Adrenal gland (tissue), 9 donors: ENCODE measurements at regions not wholly inside any gene's neighbourhood (a gene's known extent, or its start where the extent isn't known, plus 50 kb on each side); places are given as distances from the start of the nearest gene placed in this dataset.

Experiments
- DNase-seq, 7 donors: peaks; one replicate each; pipeline ENCODE4 v3.0.0-alpha.2; 2019 to 2020
- H3K27ac ChIP-seq, 5 donors: fragments of 200-600 bp; sonication (generic) in 4 of 5; 1 replicate in 3 of 5; 2 replicates in 2 of 5; pipeline versions ENCODE4 v1.5.1 to v1.8.0; 2016 to 2020; ENCODE audit warnings: mild to moderate bottlenecking in 1 of 5
- H3K27me3 ChIP-seq: fragments of 200-600 bp; 2 replicates; pipeline ENCODE4 v1.8.0; 2021
- H3K36me3 ChIP-seq, 2 donors: fragments of 200-600 bp; replicated peaks in 1 of 2; 1 replicate in 1 of 2; 2 replicates in 1 of 2; pipeline versions ENCODE4 v1.5.1 to v1.8.0; 2018 to 2022
- H3K4me1 ChIP-seq, 2 donors: fragments of 200-600 bp; replicated peaks in 1 of 2; 1 replicate in 1 of 2; 2 replicates in 1 of 2; pipeline versions ENCODE4 v1.5.1 to v1.8.0; 2018 to 2021
- H3K4me3 ChIP-seq, 4 donors: fragments of 200-600 bp; sonication (generic) in 3 of 4; one replicate each; pipeline ENCODE4 v1.5.1; 2016 to 2018
- H3K9me3 ChIP-seq, 3 donors: fragments of 200-600 bp; sonication (generic) in 1 of 3; replicated peaks in 1 of 3; 1 replicate in 2 of 3; 2 replicates in 1 of 3; pipeline versions ENCODE4 v1.5.1 to v1.8.0; 2016 to 2021
- CTCF ChIP-seq, 6 experiments: fragments of 450-650 bp in 4 of 6; fragments of 200-600 bp in 2 of 6; sonication (generic) in 1 of 6; IDR thresholded peaks; 1 replicate in 5 of 6; 2 replicates in 1 of 6; pipeline versions ENCODE4 v1.5.1 to v1.8.0; 2016 to 2021; ENCODE audit warnings: antibody characterized with exemption in 6 of 6, mild to moderate bottlenecking in 2 of 6, moderate library complexity in 1 of 6
- POLR2A ChIP-seq, 2 donors: fragments of 450-650 bp; IDR thresholded peaks; one replicate each; pipeline ENCODE4 v1.6.1; 2017; ENCODE audit warnings: antibody characterized with exemption in 2 of 2, mild to moderate bottlenecking in 2 of 2, moderate library complexity in 1 of 2
- WGBS, 4 donors: extraction: QIAGEN DNeasy Blood & Tissue Kit in 2 of 4; methylation state at CpG; one replicate each; pipeline versions ENCODE4 v1.1.5 to v1.1.7; 2013 to 2017; 5-methylcytosine and 5-hydroxymethylcytosine counted together
- intact Hi-C, 2 donors: fragments of 100-400 bp; cut with DNase I; formaldehyde crosslinking; loops; one replicate each; pipeline versions ENCODE4 v1.14.1 to v1.15.0; 2022 to 2023
- donor health status: healthy with polysubstance abuse.
- donor health status: Bipolar disorder and iron deficiency.
- donor health status: DM: yes; HTN: yes; CAD: no.
- donor health status: DM: no; HTN: no; CAD: no.
- donor health status: DM: no; HTN: no; CAD: no.

DNA sequence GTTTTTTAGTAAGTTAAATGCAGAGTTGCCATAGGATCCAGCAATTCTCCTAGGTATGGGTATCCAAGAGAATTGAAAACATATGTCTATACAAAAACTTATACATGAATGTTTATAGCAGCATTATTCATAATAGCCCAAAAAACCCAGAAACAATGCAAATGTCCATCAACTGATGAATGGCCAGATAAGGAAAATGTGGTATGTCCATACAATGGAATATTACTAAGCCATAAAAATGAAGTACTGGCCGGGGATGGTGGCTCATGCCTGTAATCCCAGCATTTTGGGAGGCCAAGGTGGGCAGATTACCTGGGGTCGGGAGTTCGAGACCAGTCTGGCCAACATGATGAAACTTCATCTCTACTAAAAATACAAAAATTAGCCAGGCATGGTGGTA is 156.1 kb upstream of the PSMD7 start:
- Histone ChIP-seq H3K9me3 (no peaks in the 10 kb centered on the region), H3K27me3 (no peaks in the 10 kb centered on the region), H3K36me3 (no peaks in the 10 kb centered on the region), H3K4me3 (no peak overlapping the region), H3K27ac (no peak overlapping the region), H3K4me1 (no peaks in the 10 kb centered on the region)
- no peak for DNase-seq
- intact Hi-C loops = no loop called here
- TF ChIP-seq CTCF (IDR thresholded peaks at IDR 0.05) (no peak), POLR2A (IDR thresholded peaks at IDR 0.05) (no peak)
- WGBS, 4 donors = 86 to 94% (median 89%) methylated on average over 3 of the region's 3 CpGs

DNA sequence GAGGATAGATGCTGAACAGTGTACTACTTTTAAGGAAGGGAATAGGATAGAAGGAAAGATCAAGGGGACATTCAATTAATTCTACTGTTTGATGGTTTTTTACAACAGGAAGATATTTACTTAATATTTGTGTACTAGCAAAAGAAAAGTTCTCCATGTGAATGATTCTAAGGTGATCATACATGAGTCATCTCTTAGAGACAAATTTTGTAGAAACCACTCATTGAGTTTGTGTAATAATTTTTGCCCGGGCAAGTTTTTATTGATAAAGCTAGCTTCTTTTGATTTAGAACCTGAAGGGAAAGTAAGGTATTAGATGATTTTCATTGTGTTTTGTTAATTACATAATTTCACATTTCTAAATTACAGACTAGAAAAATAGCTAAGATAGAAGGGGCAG is 172.8 kb upstream of the PSMD7 start:
- TF ChIP-seq CTCF (IDR thresholded peaks at IDR 0.05) (no peak), POLR2A (IDR thresholded peaks at IDR 0.05) (no peak)
- WGBS, 4 donors = 93 to 96% (median 95%) methylated on average over 1 of the region's 1 CpG
- Histone ChIP-seq H3K27me3 (no peaks in the 10 kb centered on the region), H3K27ac (no peak overlapping the region), H3K4me3 (no peak overlapping the region), H3K4me1 (no peaks in the 10 kb centered on the region), H3K9me3 (peaks cover 0 to 9% (median 0%) of the 10 kb centered on the region in 3 donors), H3K36me3 (no peaks in the 10 kb centered on the region)
- no peak for DNase-seq
- intact Hi-C loops = no loop called here

GRCh38 chr16:74123195-74123594 is 173.4 kb upstream of the PSMD7 start:
- WGBS, 4 donors = 85 to 89% (median 87%) methylated on average over 4 of the region's 4 CpGs
- no peaks in the 10 kb centered on the region for H3K4me1 ChIP-seq

GRCh38 chr16:74117798-74118197 is 178.8 kb upstream of the PSMD7 start:
- H3K27ac ChIP-seq = no peak overlapping the region
- H3K4me3 ChIP-seq = no peak overlapping the region
- H3K4me1 ChIP-seq = no peaks in the 10 kb centered on the region
- intact Hi-C loops = no loop called here
- no peak for DNase-seq
- no peaks in the 10 kb centered on the region for H3K36me3 ChIP-seq
- H3K27me3 ChIP-seq = no peaks in the 10 kb centered on the region
- TF ChIP-seq POLR2A (IDR thresholded peaks at IDR 0.05) (no peak), CTCF (IDR thresholded peaks at IDR 0.05) (no peak)
- H3K9me3 ChIP-seq = no peaks in the 10 kb centered on the region
- WGBS, 4 donors = 78 to 86% (median 82%) methylated on average over 4 of the region's 4 CpGs

More at GRCh38 chr16:74123195-74123594, 173.4 kb upstream of the PSMD7 start:
- Histone ChIP-seq H3K27ac (no peak overlapping the region), H3K36me3 (no peaks in the 10 kb centered on the region), H3K9me3 (peaks cover 0 to 9% (median 0%) of the 10 kb centered on the region in 3 donors), H3K4me3 (no peak overlapping the region), H3K27me3 (no peaks in the 10 kb centered on the region)
- TF ChIP-seq POLR2A (IDR thresholded peaks at IDR 0.05) = no peak
- no peak for TF ChIP-seq CTCF (IDR thresholded peaks at IDR 0.05)
- intact Hi-C loops = no loop called here
- DNase-seq = no peak
